HCT116 (cell line): ENCODE measurements at regions not wholly inside any gene's neighbourhood (a gene's known extent, or its start where the extent isn't known, plus 50 kb on each side); places are given as distances from the start of the nearest gene placed in this dataset.

Experiments used
- ATAC-seq: fragments of 200-7000 bp; cut with Tn5 transposase; 2 replicates; pipeline ENCODE4 v1.9.1; 2020; ENCODE audit warnings: mild to moderate bottlenecking, moderate library complexity
- BruUV-seq: library from RNA; stranded (reverse); fragments of 400-500 nt; replicated peaks from 2 replicates; lab custom pipeline; 2021; lab: Mats Ljungman, UMichigan
- CTCF ChIA-PET: fragments of 300-600 bp; sonication (Branson Sonifier 250); formaldehyde crosslinking; loops from one replicate; lab custom pipeline; 2021; ENCODE audit warnings: antibody characterized with exemption; lab: Charles Lee
- POLR2A ChIA-PET: fragments of 300-600, 350-600 bp; sonication (Branson Sonifier 250); formaldehyde crosslinking; loops from one replicate; lab custom pipeline; 2021; ENCODE audit warnings: antibody characterized with exemption; lab: Charles Lee
- RAD21 ChIA-PET, 2 experiments: fragments of 300-600 bp; sonication (Branson Sonifier 250); formaldehyde crosslinking; loops; one replicate each; lab custom pipeline; 2023; ENCODE audit warnings: low total read pairs in 2 of 2; ENCODE audit not compliant: uncharacterized antibody in 2 of 2, unreplicated experiment in 2 of 2, low non-redundant PET in 1 of 2; lab: Charles Lee
- DNase-seq: peaks from one replicate; pipeline ENCODE4 v3.0.0-alpha.2; 2010; ENCODE audit warnings: low read depth, low spot score
- H2AFZ ChIP-seq: fragments of 200-600 bp; shearing (Covaris generic), sonication (generic); 2 replicates; pipeline ENCODE4 v1.6.1; 2017; ENCODE audit warnings: low read depth, mixed run types, mixed read lengths, antibody characterized with exemption, low read length; ENCODE audit not compliant: poor library complexity, severe bottlenecking
- H3K27ac ChIP-seq: 2 replicates; pipeline ENCODE4 v1.5.1; 2012; ENCODE audit warnings: low read depth, low read length
- H3K27me3 ChIP-seq: fragments of 200-600 bp; sonication (generic); 2 replicates; pipeline ENCODE4 v1.6.1; 2016; ENCODE audit warnings: mixed run types, low read length, mixed read lengths; ENCODE audit not compliant: insufficient read depth
- H3K36me3 ChIP-seq, 2 experiments: fragments of 200-500 bp in 1 of 2; fragments of 200-600 bp in 1 of 2; sonication (Bioruptor generic) in 1 of 2; sonication (generic) in 1 of 2; 2 replicates each; pipeline versions ENCODE4 v1.5.1 to v1.6.1; 2014 to 2016; ENCODE audit warnings: low read length in 2 of 2, inconsistent platforms in 1 of 2, mixed read lengths in 1 of 2, mixed run types in 1 of 2; ENCODE audit not compliant: insufficient read depth in 2 of 2, control insufficient read depth in 1 of 2
- H3K4me1 ChIP-seq, 2 experiments: fragments of 200-600 bp in 1 of 2; sonication (generic) in 1 of 2; 2 replicates each; pipeline versions ENCODE4 v1.5.1 to v1.6.1; 2012 to 2017; ENCODE audit warnings: low read length in 2 of 2, inconsistent platforms in 1 of 2, mild to moderate bottlenecking in 1 of 2, mixed read lengths in 1 of 2, mixed run types in 1 of 2, moderate library complexity in 1 of 2; ENCODE audit not compliant: insufficient read depth in 2 of 2, control insufficient read depth in 1 of 2
- H3K4me2 ChIP-seq: fragments of 200-600 bp; sonication (generic); 2 replicates; pipeline ENCODE4 v1.6.1; 2017; ENCODE audit warnings: mixed run types, low read length, mixed read lengths
- H3K4me3 ChIP-seq, 2 experiments: fragments of 200-600 bp in 1 of 2; sonication (generic) in 1 of 2; replicated peaks in 1 of 2; 2 replicates each; pipeline ENCODE4 v1.5.1; 2011 to 2016; ENCODE audit warnings: low read length in 2 of 2, control low read depth in 1 of 2, low read depth in 1 of 2, mild to moderate bottlenecking in 1 of 2, mixed read lengths in 1 of 2, mixed run types in 1 of 2
- H3K79me2 ChIP-seq: fragments of 200-600 bp; sonication (generic); 2 replicates; pipeline ENCODE4 v1.6.1; 2017; ENCODE audit warnings: mild to moderate bottlenecking, mixed run types, low read length, moderate library complexity, mixed read lengths; ENCODE audit not compliant: insufficient read depth
- H3K9ac ChIP-seq: fragments of 200-600 bp; sonication (generic); 2 replicates; pipeline ENCODE4 v1.6.1; 2016; ENCODE audit warnings: low read length, mixed read lengths
- H3K9me2 ChIP-seq: fragments of 200-600 bp; sonication (generic), shearing (Covaris generic); 2 replicates; pipeline ENCODE4 v1.6.1; 2017; ENCODE audit warnings: mixed run types, mild to moderate bottlenecking, moderate library complexity; ENCODE audit not compliant: insufficient read depth
- H3K9me3 ChIP-seq, 2 experiments: fragments of 200-500 bp in 1 of 2; fragments of 200-600 bp in 1 of 2; sonication (Bioruptor generic) in 1 of 2; sonication (generic) in 1 of 2; 2 replicates each; pipeline ENCODE4 v1.6.1; 2014 to 2017; ENCODE audit warnings: low read length in 2 of 2, mixed read lengths in 2 of 2, inconsistent platforms in 1 of 2, low read depth in 1 of 2, mild to moderate bottlenecking in 1 of 2, mixed run types in 1 of 2, moderate library complexity in 1 of 2; ENCODE audit not compliant: control insufficient read depth in 1 of 2, insufficient read depth in 1 of 2
- H4K20me1 ChIP-seq: fragments of 200-600 bp; sonication (generic), shearing (Covaris generic); 2 replicates; pipeline ENCODE4 v1.6.1; 2017; ENCODE audit warnings: mixed run types, mild to moderate bottlenecking, moderate library complexity; ENCODE audit not compliant: insufficient read depth
- RAD21 ChIP-seq: IDR thresholded peaks from 2 replicates; pipeline ENCODE4 v1.6.1; 2012; ENCODE audit warnings: low read depth, mild to moderate bottlenecking
- REST ChIP-seq: IDR thresholded peaks from 2 replicates; pipeline ENCODE4 v1.6.1; 2012; ENCODE audit warnings: low read depth
- TCF7L2 ChIP-seq: IDR thresholded peaks from 2 replicates; pipeline ENCODE4 v1.7.0; 2011; ENCODE audit warnings: borderline replicate concordance, inconsistent platforms; ENCODE audit not compliant: insufficient read depth, insufficient read length; ENCODE audit errors: extremely low read depth
- YY1 ChIP-seq: IDR thresholded peaks from 2 replicates; pipeline ENCODE4 v1.6.1; 2011; ENCODE audit warnings: low read length, low read depth, moderate library complexity, mild to moderate bottlenecking; ENCODE audit not compliant: insufficient replicate concordance; ENCODE audit errors: extremely low read depth
- ZBTB33 ChIP-seq: IDR thresholded peaks from 2 replicates; pipeline ENCODE4 v1.6.1; 2011; ENCODE audit warnings: mild to moderate bottlenecking, low read length, moderate library complexity; ENCODE audit not compliant: insufficient replicate concordance; ENCODE audit errors: extremely low read depth
- intact Hi-C: fragments of 100-400 bp; cut with micrococcal nuclease; formaldehyde crosslinking; loops from 2 replicates; pipeline ENCODE4 v1.10.0; 2022
- TF ChIP-seq, protein P1 (sequence below), 3 experiments: fragments of 200-600 bp in 1 of 3; sonication (generic) in 1 of 3; IDR thresholded peaks in 2 of 3; conservative IDR thresholded peaks in 1 of 3; 2 replicates each; pipeline ENCODE4 v1.5.1; 2012 to 2017; ENCODE audit warnings: low read depth in 2 of 3, low read length in 2 of 3, antibody characterized with exemption in 1 of 3, borderline replicate concordance in 1 of 3, control low read depth in 1 of 3, mild to moderate bottlenecking in 1 of 3, mixed read lengths in 1 of 3, mixed run types in 1 of 3, moderate library complexity in 1 of 3; ENCODE audit not compliant: insufficient read depth in 1 of 3

DNA sequence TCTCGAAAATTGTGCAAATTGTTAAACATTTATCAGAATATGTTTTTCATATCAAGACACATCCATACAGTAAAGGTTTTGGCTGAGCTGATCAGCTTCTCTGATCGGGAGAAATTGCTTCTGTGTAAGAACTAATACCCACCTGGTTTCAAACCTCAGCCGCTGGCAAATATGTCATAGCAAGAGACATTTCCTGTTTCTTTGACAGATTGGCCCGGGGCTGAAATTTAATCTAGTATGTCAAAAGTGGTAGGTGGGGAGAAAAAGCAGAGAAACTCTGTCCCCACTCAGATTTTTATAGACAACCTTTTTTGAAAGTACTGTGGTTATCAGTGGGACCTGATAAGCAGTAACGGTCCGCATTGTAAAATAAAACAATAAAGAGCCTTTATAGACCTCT lies 88.8 kb upstream of the SLC24A5 start:
- Histone ChIP-seq H3K27ac (no peak overlapping the region), H3K9ac (no peak overlapping the region), H3K27me3 (no peaks in the 10 kb centered on the region), H3K9me2 (no peaks in the 10 kb centered on the region), H4K20me1 (no peaks in the 10 kb centered on the region), H2AFZ (no peak overlapping the region), H3K79me2 (no peaks in the 10 kb centered on the region), H3K9me3 (peaks cover 0 to 7% of the 10 kb centered on the region in 2 experiments; a peak in 2 of 4 replicates), H3K36me3 (no peaks in the 10 kb centered on the region), H3K4me1 (no peaks in the 10 kb centered on the region), H3K4me3 (no peak overlapping the region), H3K4me2 (no peak overlapping the region)
- POLR2A ChIA-PET, result no interaction called here
- DNase-seq (no peak), ATAC-seq (no peak)
- RAD21 ChIA-PET, result no interaction called here
- intact Hi-C loops, result no loop called here
- CTCF ChIA-PET, result no interaction called here
- TF ChIP-seq RAD21, result no peak
- no peak for TF ChIP-seq TCF7L2
- no peak for TF ChIP-seq YY1
- no peak for TF ChIP-seq ZBTB33
- no peak for TF ChIP-seq REST
- TF ChIP-seq, protein P1, sequence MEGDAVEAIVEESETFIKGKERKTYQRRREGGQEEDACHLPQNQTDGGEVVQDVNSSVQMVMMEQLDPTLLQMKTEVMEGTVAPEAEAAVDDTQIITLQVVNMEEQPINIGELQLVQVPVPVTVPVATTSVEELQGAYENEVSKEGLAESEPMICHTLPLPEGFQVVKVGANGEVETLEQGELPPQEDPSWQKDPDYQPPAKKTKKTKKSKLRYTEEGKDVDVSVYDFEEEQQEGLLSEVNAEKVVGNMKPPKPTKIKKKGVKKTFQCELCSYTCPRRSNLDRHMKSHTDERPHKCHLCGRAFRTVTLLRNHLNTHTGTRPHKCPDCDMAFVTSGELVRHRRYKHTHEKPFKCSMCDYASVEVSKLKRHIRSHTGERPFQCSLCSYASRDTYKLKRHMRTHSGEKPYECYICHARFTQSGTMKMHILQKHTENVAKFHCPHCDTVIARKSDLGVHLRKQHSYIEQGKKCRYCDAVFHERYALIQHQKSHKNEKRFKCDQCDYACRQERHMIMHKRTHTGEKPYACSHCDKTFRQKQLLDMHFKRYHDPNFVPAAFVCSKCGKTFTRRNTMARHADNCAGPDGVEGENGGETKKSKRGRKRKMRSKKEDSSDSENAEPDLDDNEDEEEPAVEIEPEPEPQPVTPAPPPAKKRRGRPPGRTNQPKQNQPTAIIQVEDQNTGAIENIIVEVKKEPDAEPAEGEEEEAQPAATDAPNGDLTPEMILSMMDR (IDR thresholded peaks at IDR 0.05 in 2 of 3, conservative IDR thresholded peaks at IDR 0.05 in 1 of 3; ENCODE audit: borderline replicate concordance in 1 of 3, insufficient read depth in 1 of 3, low read depth in 2 of 3, low read length in 2 of 3), result no peak
- no TSS peak for BruUV-seq
